HG03460 (cell line): ENCODE measurements at regions not wholly inside any gene's neighbourhood (a gene's known extent, or its start where the extent isn't known, plus 50 kb on each side); places are given as distances from the start of the nearest gene placed in this dataset.

Source experiments
- ATAC-seq: cut with Tn5 transposase; IDR thresholded peaks from one replicate; pipeline ENCODE4 v1.9.1; 2021; ENCODE audit not compliant: unreplicated experiment

- ATAC-seq: no peak
Observed at GRCh38 chr9:81741103-81741502, 51.8 kb upstream of the TLE1 start.

- no peak for ATAC-seq
Observed at GRCh38 chr9:81748091-81748490, 58.7 kb upstream of the TLE1 start.

- no peak for ATAC-seq
Observed at GRCh38 chr9:81753436-81753835, 64.1 kb upstream of the TLE1 start.

- no peak for ATAC-seq
Observed at GRCh38 chr9:81754245-81754644, 64.9 kb upstream of the TLE1 start.

- no peak for ATAC-seq
Observed at GRCh38 chr9:81755721-81756120, 66.4 kb upstream of the TLE1 start.

- ATAC-seq: no peak
Observed at GRCh38 chr9:81756561-81756960, 67.2 kb upstream of the TLE1 start.

- no peak for ATAC-seq
Observed at GRCh38 chr9:81758123-81758797, 68.9 kb upstream of the TLE1 start.

GRCh38 chr9:81759680-81760215 is 70.4 kb upstream of the TLE1 start:
- ATAC-seq: no peak

- no peak for ATAC-seq
Observed at GRCh38 chr9:81767921-81768320, 78.6 kb upstream of the TLE1 start.

GRCh38 chr9:81771571-81771970 is 82.2 kb upstream of the TLE1 start:
- ATAC-seq: no peak

- no peak for ATAC-seq
Observed at GRCh38 chr9:81772144-81772543, 82.8 kb upstream of the TLE1 start.

- no peak for ATAC-seq
Observed at GRCh38 chr9:81776390-81776789, 87.0 kb upstream of the TLE1 start.

- no peak for ATAC-seq
Observed at GRCh38 chr9:81776834-81777233, 87.5 kb upstream of the TLE1 start.

GRCh38 chr9:81777482-81777881 is 88.1 kb upstream of the TLE1 start:
- no peak for ATAC-seq

GRCh38 chr9:81782313-81782995 is 93.1 kb upstream of the TLE1 start:
- no peak for ATAC-seq

GRCh38 chr9:81787747-81788632 is 98.6 kb upstream of the TLE1 start:
- ATAC-seq: no peak

- ATAC-seq: no peak
Observed at GRCh38 chr9:81789721-81790120, 100.4 kb upstream of the TLE1 start.

- ATAC-seq: no peak
Observed at GRCh38 chr9:81790166-81790565, 100.8 kb upstream of the TLE1 start.

GRCh38 chr9:81791076-81791475 is 101.7 kb upstream of the TLE1 start:
- no peak for ATAC-seq

GRCh38 chr9:81798606-81799005 is 109.3 kb upstream of the TLE1 start:
- no peak for ATAC-seq

GRCh38 chr9:81801190-81801589 is 111.8 kb upstream of the TLE1 start:
- no peak for ATAC-seq

GRCh38 chr9:81804306-81804705 is 115.0 kb upstream of the TLE1 start:
- ATAC-seq: no peak
